CD4-positive, alpha-beta T cell (primary cell): ENCODE measurements at regions not wholly inside any gene's neighbourhood (a gene's known extent, or its start where the extent isn't known, plus 50 kb on each side); places are given as distances from the start of the nearest gene placed in this dataset.

Experiments
- ATAC-seq: fragments of 200-7000 bp; cut with Tn5 transposase; one replicate; pipeline ENCODE4 v1.10.0; 2022; ENCODE audit warnings: mild to moderate bottlenecking; ENCODE audit not compliant: poor library complexity
- CTCF ChIA-PET: fragments of 350-600 bp; sonication (Branson Sonifier 250); formaldehyde crosslinking; loops from one replicate; lab custom pipeline; 2021; ENCODE audit warnings: antibody characterized with exemption, inconsistent platforms; lab: Charles Lee
- POLR2A ChIA-PET: fragments of 350-600 bp; sonication (Branson Sonifier 250); formaldehyde crosslinking; loops from one replicate; lab custom pipeline; 2021; ENCODE audit warnings: antibody characterized with exemption, inconsistent platforms; lab: Charles Lee
- DNase-seq, 14 experiments: peaks; one replicate each; pipeline ENCODE4 v3.0.0-alpha.2; 2013 to 2020; ENCODE audit warnings: mixed read lengths in 2 of 14
- H3K27ac ChIP-seq, 2 donors: one replicate each; pipeline versions ENCODE4 v1.5.1 to v1.7.0; 2013; ENCODE audit warnings: low read length in 2 of 2, low read depth in 1 of 2, mild to moderate bottlenecking in 1 of 2
- H3K27me3 ChIP-seq, 2 experiments: 1 replicate in 1 of 2; 2 replicates in 1 of 2; pipeline versions ENCODE4 v1.6.1 to v1.7.0; 2013; ENCODE audit warnings: low read length in 2 of 2, control low read depth in 1 of 2, mild to moderate bottlenecking in 1 of 2, moderate library complexity in 1 of 2; ENCODE audit not compliant: insufficient read depth in 2 of 2, control insufficient read depth in 1 of 2
- H3K36me3 ChIP-seq: one replicate; pipeline ENCODE4 v1.6.1; 2013; ENCODE audit warnings: low read length, control low read depth; ENCODE audit not compliant: insufficient read depth
- H3K4me1 ChIP-seq: one replicate; pipeline ENCODE4 v1.6.1; 2013; ENCODE audit warnings: low read length, control low read depth; ENCODE audit not compliant: insufficient read depth
- H3K4me3 ChIP-seq: one replicate; pipeline ENCODE4 v1.5.1; 2013; ENCODE audit warnings: mild to moderate bottlenecking, low read length, moderate library complexity
- H3K9me3 ChIP-seq, 2 experiments: 1 replicate in 1 of 2; 2 replicates in 1 of 2; pipeline versions ENCODE4 v1.6.1 to v1.7.0; 2013; ENCODE audit warnings: low read length in 2 of 2, mild to moderate bottlenecking in 2 of 2, control low read depth in 1 of 2, moderate library complexity in 1 of 2; ENCODE audit not compliant: control insufficient read depth in 1 of 2, insufficient read depth in 1 of 2
- H3K27ac Mint-ChIP-seq: one replicate; pipeline ENCODE4 v1.8.0; 2020; ENCODE audit warnings: mixed read lengths
- H3K27me3 Mint-ChIP-seq: one replicate; pipeline ENCODE4 v1.8.0; 2021; ENCODE audit warnings: mixed read lengths
- H3K36me3 Mint-ChIP-seq: one replicate; pipeline ENCODE4 v1.8.0; 2021; ENCODE audit warnings: low read depth, mixed read lengths
- H3K4me1 Mint-ChIP-seq: one replicate; pipeline ENCODE4 v1.8.0; 2021; ENCODE audit warnings: low read depth, mixed read lengths
- H3K4me3 Mint-ChIP-seq: one replicate; pipeline ENCODE4 v1.8.0; 2020; ENCODE audit warnings: mild to moderate bottlenecking, mixed read lengths
- H3K9me3 Mint-ChIP-seq: one replicate; pipeline ENCODE4 v1.8.0; 2020; ENCODE audit warnings: mixed read lengths
- CTCF ChIP-seq: fragments of 200-600 bp; IDR thresholded peaks from one replicate; pipeline ENCODE4 v1.8.0; 2022; ENCODE audit warnings: antibody characterized with exemption, mild to moderate bottlenecking
- intact Hi-C, 2 experiments: fragments of 100-400 bp; cut with DNase I in 1 of 2; cut with micrococcal nuclease in 1 of 2; formaldehyde crosslinking; loops; one replicate each; pipeline versions ENCODE4 v1.15.1 to v1.9.0; 2023 to 2025; cut with DNase I, micrococcal nuclease

- TF ChIP-seq CTCF, result no peak
- Histone ChIP-seq H3K4me3 (no peak overlapping the region), H3K9me3 (peaks cover 0 to 5% of the 10 kb centered on the region in 2 experiments), H3K27ac (no peak overlapping the region), H3K27me3 (no peaks in the 10 kb centered on the region), H3K4me1 (no peaks in the 10 kb centered on the region), H3K36me3 (no peaks in the 10 kb centered on the region)
- no peak for DNase-seq
- H3K9me3 Mint-ChIP-seq, result peaks cover 12% of the 10 kb centered on the region
- POLR2A ChIA-PET, result no interaction called here
- no peak overlapping the region for H3K27ac Mint-ChIP-seq
- intact Hi-C loops, result no loop called here
- H3K4me1 Mint-ChIP-seq, result no peaks in the 10 kb centered on the region
- H3K27me3 Mint-ChIP-seq, result no peaks in the 10 kb centered on the region
- H3K36me3 Mint-ChIP-seq, result no peaks in the 10 kb centered on the region
- no peak for ATAC-seq
- H3K4me3 Mint-ChIP-seq, result no peak overlapping the region
- CTCF ChIA-PET, result no interaction called here
These were observed 652.1 kb downstream of the NOVA1 start for GRCh38 chr14:25945746-25946145.

- no peaks in the 10 kb centered on the region for H3K36me3 Mint-ChIP-seq
- H3K9me3 Mint-ChIP-seq, result peaks cover 3% of the 10 kb centered on the region
- POLR2A ChIA-PET, result no interaction called here
- DNase-seq (no peak), ATAC-seq (no peak)
- H3K4me3 ChIP-seq, result no peak overlapping the region
- CTCF ChIA-PET, result interaction anchor here (0.5 kb wide), 1 partner anchor 562 kb away, joined by 3 read pairs; no protein-coding TSS in a partner anchor
- H3K27me3 Mint-ChIP-seq, result no peaks in the 10 kb centered on the region
- H3K4me3 Mint-ChIP-seq, result no peak overlapping the region
- no peaks in the 10 kb centered on the region for H3K27me3 ChIP-seq
- no peak for TF ChIP-seq CTCF
- H3K36me3 ChIP-seq, result no peaks in the 10 kb centered on the region
- H3K9me3 ChIP-seq, result peaks cover 0 to 5% of the 10 kb centered on the region in 2 experiments
- H3K27ac Mint-ChIP-seq, result no peak overlapping the region
- H3K4me1 ChIP-seq, result no peaks in the 10 kb centered on the region
- H3K4me1 Mint-ChIP-seq, result no peaks in the 10 kb centered on the region
- intact Hi-C loops, result no loop called here
- H3K27ac ChIP-seq, result no peak overlapping the region
These were observed 653.8 kb downstream of the NOVA1 start for GRCh38 chr14:25944020-25944419.

- intact Hi-C loops, result no loop called here
- ATAC-seq (no peak), DNase-seq (no peak)
- peaks cover 0 to 5% of the 10 kb centered on the region in 2 experiments for H3K9me3 ChIP-seq
- Mint-ChIP-seq H3K9me3 (peaks cover 3% of the 10 kb centered on the region), H3K27ac (no peak overlapping the region), H3K27me3 (no peaks in the 10 kb centered on the region), H3K36me3 (no peaks in the 10 kb centered on the region), H3K4me3 (no peak overlapping the region), H3K4me1 (no peaks in the 10 kb centered on the region)
- H3K27ac ChIP-seq, result no peak overlapping the region
- H3K4me1 ChIP-seq, result no peaks in the 10 kb centered on the region
- CTCF ChIA-PET, result no interaction called here
- H3K4me3 ChIP-seq, result no peak overlapping the region
- TF ChIP-seq CTCF, result no peak
- no peaks in the 10 kb centered on the region for H3K27me3 ChIP-seq
- no peaks in the 10 kb centered on the region for H3K36me3 ChIP-seq
- POLR2A ChIA-PET, result no interaction called here
These were observed 654.5 kb downstream of the NOVA1 start for GRCh38 chr14:25943329-25943728.
